ENCODE measurements at regions not wholly inside any gene's neighbourhood (a gene's known extent, or its start where the extent isn't known, plus 50 kb on each side); places are given as distances from the start of the nearest gene placed in this dataset.

DNA sequence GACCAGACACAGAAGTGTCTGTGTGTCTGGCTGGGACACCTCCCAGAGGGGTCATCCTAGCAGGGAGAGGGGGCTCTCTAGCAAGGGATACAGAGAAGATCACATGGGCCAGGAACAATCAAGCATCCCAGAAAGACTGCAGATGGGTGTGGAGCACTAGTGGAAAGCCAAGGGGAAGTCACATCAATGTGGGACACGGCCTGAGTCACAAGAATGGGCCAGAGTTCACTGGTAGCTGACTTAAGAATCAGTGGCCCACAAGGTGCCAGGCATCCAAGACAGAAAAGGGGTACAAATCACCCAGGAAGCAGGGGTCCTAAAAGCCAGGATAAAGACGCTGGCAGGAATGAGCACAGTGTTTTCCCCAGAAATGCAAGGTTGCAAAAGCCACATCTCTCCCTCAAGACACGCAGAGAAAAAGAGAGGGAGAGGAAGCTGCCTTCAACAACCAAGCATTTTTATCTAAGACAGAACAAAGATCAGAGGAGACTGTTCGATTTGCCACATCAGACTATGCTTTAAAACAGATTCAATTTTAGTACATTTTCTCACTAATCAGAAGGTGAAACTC is 113.6 kb upstream of the DST start:
- no peak for FAIRE-seq
- intact Hi-C loops (cut with DNase I): no loop called here
- H3K4me1 ChIP-seq (ENCODE audit: control insufficient read depth in 2 of 3, insufficient read depth in 2 of 3, low read depth in 1 of 3, low read length in 3 of 3): peaks cover 0 to 3% (median 0%) of the 10 kb centered on the region in 3 donors

DNA sequence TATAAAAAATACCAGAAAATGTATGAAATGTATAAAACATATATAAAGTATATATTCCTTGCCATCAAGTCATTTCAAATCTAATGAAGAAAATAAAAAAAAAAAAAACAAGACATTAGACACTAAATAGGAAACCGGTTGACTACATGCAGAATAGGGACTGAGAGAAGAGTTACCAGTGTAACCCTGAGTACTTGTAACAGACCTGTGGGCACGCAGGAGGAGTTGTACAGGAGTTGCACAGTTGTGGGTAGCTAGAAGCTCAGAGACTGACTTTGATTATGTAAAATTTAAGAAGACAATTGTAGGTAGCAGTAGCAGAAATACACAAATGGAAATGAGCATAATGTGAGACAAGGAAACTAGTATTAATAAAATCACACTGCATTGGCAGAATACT is 112.4 kb upstream of the DST start:
- Histone ChIP-seq H3K9ac (ENCODE audit: low read length in 3 of 3) (no peak overlapping the region), H3K4me1 (ENCODE audit: control insufficient read depth in 2 of 3, insufficient read depth in 2 of 3, low read depth in 1 of 3, low read length in 3 of 3) (peaks cover 0 to 3% (median 0%) of the 10 kb centered on the region in 3 donors), H3K9me3 (ENCODE audit: control insufficient read depth in 2 of 3, insufficient read depth in 1 of 3, low read length in 3 of 3) (no peaks in the 10 kb centered on the region), H3K36me3 (ENCODE audit: control insufficient read depth in 2 of 3, insufficient read depth in 3 of 3, low read length in 3 of 3) (no peaks in the 10 kb centered on the region), H3K27me3 (ENCODE audit: control insufficient read depth, insufficient read depth, low read length) (no peaks in the 10 kb centered on the region), H3K27ac (ENCODE audit: low read depth in 2 of 2, low read length in 2 of 2) (no peak overlapping the region), H3K4me3 (ENCODE audit: low read length in 3 of 3) (no peak overlapping the region)
- no peak for DNase-seq
- TF ChIP-seq, protein P1, sequence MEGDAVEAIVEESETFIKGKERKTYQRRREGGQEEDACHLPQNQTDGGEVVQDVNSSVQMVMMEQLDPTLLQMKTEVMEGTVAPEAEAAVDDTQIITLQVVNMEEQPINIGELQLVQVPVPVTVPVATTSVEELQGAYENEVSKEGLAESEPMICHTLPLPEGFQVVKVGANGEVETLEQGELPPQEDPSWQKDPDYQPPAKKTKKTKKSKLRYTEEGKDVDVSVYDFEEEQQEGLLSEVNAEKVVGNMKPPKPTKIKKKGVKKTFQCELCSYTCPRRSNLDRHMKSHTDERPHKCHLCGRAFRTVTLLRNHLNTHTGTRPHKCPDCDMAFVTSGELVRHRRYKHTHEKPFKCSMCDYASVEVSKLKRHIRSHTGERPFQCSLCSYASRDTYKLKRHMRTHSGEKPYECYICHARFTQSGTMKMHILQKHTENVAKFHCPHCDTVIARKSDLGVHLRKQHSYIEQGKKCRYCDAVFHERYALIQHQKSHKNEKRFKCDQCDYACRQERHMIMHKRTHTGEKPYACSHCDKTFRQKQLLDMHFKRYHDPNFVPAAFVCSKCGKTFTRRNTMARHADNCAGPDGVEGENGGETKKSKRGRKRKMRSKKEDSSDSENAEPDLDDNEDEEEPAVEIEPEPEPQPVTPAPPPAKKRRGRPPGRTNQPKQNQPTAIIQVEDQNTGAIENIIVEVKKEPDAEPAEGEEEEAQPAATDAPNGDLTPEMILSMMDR (IDR thresholded peaks at IDR 0.05; ENCODE audit: borderline replicate concordance, extremely low read depth, insufficient read depth): no peak
- intact Hi-C loops (cut with DNase I): no loop called here
- FAIRE-seq: no peak

More for the DNA sequence above, 113.6 kb upstream of the DST start:
- no peak overlapping the region for H3K9ac ChIP-seq (ENCODE audit: low read length in 3 of 3)
- H3K4me3 ChIP-seq (ENCODE audit: low read length in 3 of 3): no peak overlapping the region
- TF ChIP-seq, protein P1 (IDR thresholded peaks at IDR 0.05; ENCODE audit: borderline replicate concordance, extremely low read depth, insufficient read depth): no peak
- no peak overlapping the region for H3K27ac ChIP-seq (ENCODE audit: low read depth in 2 of 2, low read length in 2 of 2)
- no peak for DNase-seq
- no peaks in the 10 kb centered on the region for H3K9me3 ChIP-seq (ENCODE audit: control insufficient read depth in 2 of 3, insufficient read depth in 1 of 3, low read length in 3 of 3)
- H3K36me3 ChIP-seq (ENCODE audit: control insufficient read depth in 2 of 3, insufficient read depth in 3 of 3, low read length in 3 of 3): no peaks in the 10 kb centered on the region
- no peaks in the 10 kb centered on the region for H3K27me3 ChIP-seq (ENCODE audit: control insufficient read depth, insufficient read depth, low read length)

DNA sequence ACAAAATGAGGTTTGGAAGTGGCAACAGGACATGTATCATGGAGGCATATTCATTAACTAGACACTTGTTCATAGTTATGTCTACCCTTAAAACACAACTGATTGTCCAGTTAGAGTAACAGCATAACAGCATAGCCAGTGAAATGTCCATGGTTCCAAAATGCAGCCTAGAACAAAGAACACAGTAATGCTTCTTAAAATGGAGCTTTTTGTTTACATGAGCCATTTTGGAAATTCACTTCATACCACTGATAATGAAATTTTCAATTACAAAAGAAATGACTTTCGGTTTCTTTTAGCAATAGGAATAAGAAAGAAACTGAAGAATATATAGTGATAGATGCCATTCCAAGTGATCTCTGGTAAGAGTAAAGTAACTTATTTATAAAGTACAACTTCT is 111.1 kb upstream of the DST start:
- DNase-seq (no peak), FAIRE-seq (no peak)
- TF ChIP-seq, protein P1 (IDR thresholded peaks at IDR 0.05; ENCODE audit: borderline replicate concordance, extremely low read depth, insufficient read depth): no peak
- Histone ChIP-seq H3K36me3 (ENCODE audit: control insufficient read depth in 2 of 3, insufficient read depth in 3 of 3, low read length in 3 of 3) (no peaks in the 10 kb centered on the region), H3K4me3 (ENCODE audit: low read length in 3 of 3) (no peak overlapping the region), H3K9ac (ENCODE audit: low read length in 3 of 3) (no peak overlapping the region), H3K9me3 (ENCODE audit: control insufficient read depth in 2 of 3, insufficient read depth in 1 of 3, low read length in 3 of 3) (no peaks in the 10 kb centered on the region), H3K27me3 (ENCODE audit: control insufficient read depth, insufficient read depth, low read length) (no peaks in the 10 kb centered on the region), H3K4me1 (ENCODE audit: control insufficient read depth in 2 of 3, insufficient read depth in 2 of 3, low read depth in 1 of 3, low read length in 3 of 3) (peaks cover 0 to 3% (median 0%) of the 10 kb centered on the region in 3 donors), H3K27ac (ENCODE audit: low read depth in 2 of 2, low read length in 2 of 2) (no peak overlapping the region)
- intact Hi-C loops (cut with DNase I): no loop called here

DNA sequence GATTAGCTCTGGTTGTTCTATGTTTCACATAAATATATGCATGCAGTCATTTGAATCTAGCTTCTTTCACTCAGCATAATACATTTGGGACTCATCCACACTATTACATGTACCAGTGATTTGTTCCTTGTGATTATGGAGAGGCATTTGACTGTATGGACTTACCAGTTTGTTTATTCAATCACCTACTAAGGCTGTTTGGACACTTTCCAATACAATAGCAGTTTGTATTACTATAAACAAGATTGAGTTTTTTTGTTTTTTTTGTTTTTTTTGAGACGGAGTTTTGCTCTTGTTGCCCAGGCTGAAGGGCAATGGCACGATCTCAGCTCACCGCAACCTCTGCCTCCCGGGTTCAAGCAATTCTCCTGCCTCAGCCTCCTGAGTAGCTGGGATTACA is 109.8 kb upstream of the DST start:
- Histone ChIP-seq H3K4me1 (ENCODE audit: control insufficient read depth in 2 of 3, insufficient read depth in 2 of 3, low read depth in 1 of 3, low read length in 3 of 3) (peaks cover 0 to 3% (median 0%) of the 10 kb centered on the region in 3 donors), H3K9me3 (ENCODE audit: control insufficient read depth in 2 of 3, insufficient read depth in 1 of 3, low read length in 3 of 3) (no peaks in the 10 kb centered on the region), H3K36me3 (ENCODE audit: control insufficient read depth in 2 of 3, insufficient read depth in 3 of 3, low read length in 3 of 3) (no peaks in the 10 kb centered on the region), H3K4me3 (ENCODE audit: low read length in 3 of 3) (no peak overlapping the region), H3K27me3 (ENCODE audit: control insufficient read depth, insufficient read depth, low read length) (no peaks in the 10 kb centered on the region), H3K27ac (ENCODE audit: low read depth in 2 of 2, low read length in 2 of 2) (no peak overlapping the region), H3K9ac (ENCODE audit: low read length in 3 of 3) (no peak overlapping the region)
- TF ChIP-seq, protein P1 (IDR thresholded peaks at IDR 0.05; ENCODE audit: borderline replicate concordance, extremely low read depth, insufficient read depth): no peak
- FAIRE-seq (no peak), DNase-seq (no peak)
- intact Hi-C loops (cut with DNase I): no loop called here

Measured in kidney (tissue), 13 donors.